ENCODE measurements at regions not wholly inside any gene's neighbourhood (a gene's known extent, or its start where the extent isn't known, plus 50 kb on each side); places are given as distances from the start of the nearest gene placed in this dataset.
"Not testable (repeated sequence)": the region's sequence is repeated elsewhere in the genome, so short reads cannot be mapped to it uniquely, and the experiment has no call there.

DNA sequence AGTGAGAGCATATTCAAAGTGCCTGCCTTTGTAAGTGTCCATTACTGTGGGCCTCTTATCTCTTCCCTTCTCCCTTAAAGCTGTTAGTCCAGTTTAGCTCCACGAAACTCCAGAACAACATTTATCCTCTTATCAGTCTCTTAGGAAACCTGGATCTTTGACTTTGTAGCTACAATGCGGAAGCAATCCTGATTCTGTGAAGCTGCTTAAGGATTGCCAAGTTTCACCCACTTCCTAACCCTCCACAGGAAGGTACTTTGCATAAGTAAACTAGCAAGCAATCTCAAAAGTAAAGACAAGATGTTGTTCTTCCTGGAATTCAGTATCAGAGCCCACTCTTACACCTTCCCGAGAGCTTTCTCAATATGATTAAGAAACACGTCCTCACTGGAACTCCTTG is 164.9 kb upstream of the USP25 start:
- in situ Hi-C loops (cut with MboI; ENCODE audit: low sequenced_read_pairs), result no loop called here

DNA sequence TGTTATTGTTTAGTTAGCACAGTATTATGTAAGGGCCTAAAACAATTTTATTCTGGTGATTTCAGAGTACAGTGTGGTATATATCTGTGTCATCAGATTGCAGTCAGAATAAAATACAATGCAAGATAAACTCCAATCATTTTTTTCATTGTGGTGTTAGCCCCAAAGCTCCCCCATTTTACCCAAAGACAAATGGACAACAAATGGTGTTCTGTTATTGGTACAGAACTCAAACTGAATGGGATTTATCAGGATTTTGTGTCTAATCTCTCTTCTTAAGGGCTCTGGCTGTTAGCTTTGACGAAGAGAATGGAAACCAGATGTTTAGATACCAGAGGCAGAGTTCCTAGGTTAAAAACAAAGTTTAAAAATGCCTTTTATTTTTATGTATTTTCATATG is 163.1 kb upstream of the USP25 start:
- in situ Hi-C loops (cut with MboI; ENCODE audit: low sequenced_read_pairs), result no loop called here

DNA sequence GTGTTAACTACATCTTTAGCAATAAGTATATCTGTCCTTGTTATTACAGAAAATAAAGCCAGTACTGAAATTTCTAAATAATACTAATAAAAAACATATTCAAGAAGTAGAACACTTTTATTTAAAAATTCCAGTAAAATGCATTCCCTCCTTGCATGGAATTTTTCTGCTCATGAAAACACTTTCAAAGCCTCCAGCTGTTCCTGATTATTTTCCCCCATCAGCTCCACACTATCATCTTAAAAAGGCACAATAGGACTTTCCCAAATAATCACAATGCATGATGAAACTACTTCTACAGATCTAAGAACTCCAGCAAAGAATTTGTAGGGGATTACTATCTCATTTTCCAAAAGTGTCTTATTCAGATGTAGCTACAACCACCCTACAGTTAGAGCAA is 162.6 kb upstream of the USP25 start:
- in situ Hi-C loops (cut with MboI; ENCODE audit: low sequenced_read_pairs), result no loop called here

DNA sequence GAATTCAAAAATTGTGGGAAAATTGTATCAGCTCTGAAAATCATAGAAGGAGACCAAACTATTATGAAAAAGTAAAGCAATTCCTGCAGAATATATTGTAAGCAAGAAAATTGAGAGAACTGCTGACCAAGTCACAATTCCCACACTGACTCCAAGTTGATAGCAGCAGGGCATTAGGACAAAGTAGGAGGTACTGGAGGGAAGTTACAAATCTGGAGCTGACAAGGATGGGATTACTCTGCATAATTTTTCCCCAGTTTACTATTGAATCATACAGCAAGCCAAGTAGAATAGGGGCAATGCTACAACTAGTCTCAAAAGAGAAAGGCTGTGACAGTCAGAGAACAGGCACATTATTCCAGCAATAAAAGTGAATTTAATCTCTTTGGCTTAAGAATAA is 161.3 kb upstream of the USP25 start:
- in situ Hi-C loops (cut with MboI; ENCODE audit: low sequenced_read_pairs), result no loop called here

DNA sequence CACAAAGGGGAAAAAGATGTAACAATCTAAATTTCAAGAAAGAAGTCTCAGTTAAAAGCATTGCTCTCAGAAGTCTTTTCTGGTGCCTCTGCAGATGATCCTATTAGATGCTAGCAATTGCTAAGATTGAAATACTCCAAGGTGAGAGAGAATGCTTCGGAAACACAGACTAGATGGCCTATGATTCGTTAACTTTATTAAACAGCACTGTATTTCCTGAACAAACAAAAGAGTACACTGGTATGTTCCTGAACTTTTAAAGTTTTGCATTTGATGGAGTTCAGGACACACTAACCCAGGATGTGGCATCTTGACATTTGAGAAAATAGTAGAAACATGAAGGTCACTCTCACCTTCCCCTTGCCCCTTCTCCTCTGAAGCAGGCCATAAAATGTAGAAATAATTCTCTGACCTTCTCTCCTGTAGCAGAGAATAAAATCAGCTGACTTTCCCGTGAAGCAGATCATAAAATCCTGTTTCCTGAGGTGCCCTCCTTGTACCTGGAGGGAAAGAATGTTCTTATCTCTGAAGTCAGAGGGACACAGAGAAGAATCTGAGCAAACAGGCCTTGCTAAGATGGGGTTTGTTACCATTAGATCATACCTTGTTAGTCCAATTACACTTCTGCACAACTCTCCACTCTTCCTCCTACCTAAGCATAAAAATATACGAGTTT is 142.9 kb upstream of the USP25 start:
- in situ Hi-C loops (cut with MboI; ENCODE audit: low sequenced_read_pairs), result no loop called here

DNA sequence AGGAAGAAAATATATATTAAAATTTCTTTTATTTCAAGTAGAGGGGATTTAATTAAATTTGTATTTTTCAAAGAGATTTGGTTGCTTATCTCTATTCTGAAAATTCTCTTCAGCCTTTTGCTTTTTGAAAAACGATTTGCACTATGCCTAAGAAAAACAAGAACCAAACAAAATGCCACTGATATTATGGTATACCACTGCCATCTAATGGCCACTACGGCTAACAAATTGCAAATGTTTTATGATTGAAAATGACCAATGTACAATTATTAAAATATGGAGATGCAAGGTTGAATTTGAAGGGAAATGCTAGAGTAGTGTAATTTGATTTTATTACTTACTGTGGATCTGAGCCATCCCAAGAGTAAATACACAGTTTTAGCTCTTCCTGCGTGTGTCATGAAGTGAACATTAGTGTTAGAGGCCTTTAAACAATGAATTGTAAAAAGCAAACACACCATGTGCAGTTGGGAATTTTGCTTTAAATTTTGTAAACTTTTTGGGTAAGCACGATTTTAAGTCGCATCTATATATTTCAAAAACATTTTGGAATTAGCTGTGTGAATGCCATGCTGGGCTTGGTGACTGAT is 137.4 kb upstream of the USP25 start:
- in situ Hi-C loops (cut with MboI; ENCODE audit: low sequenced_read_pairs), result no loop called here

DNA sequence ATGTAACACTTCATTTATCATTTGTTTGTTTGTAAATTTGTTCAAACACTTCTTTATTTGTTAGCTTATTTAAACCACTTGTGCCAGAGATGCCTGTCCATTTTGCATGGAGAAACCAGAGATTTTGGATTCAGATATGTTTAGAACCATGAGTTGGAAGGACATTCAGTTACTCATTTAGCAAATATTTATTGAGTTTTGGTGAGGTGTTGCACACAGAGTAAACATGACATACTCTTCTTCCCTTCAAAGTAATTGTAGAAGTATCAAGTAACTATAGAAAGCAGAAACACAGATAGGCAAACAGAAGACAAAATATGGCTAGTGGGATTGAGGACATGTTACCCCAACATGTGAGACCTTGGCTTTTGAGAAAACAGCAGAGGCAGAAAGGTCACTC is 136.8 kb upstream of the USP25 start:
- in situ Hi-C loops (cut with MboI; ENCODE audit: low sequenced_read_pairs), result no loop called here

DNA sequence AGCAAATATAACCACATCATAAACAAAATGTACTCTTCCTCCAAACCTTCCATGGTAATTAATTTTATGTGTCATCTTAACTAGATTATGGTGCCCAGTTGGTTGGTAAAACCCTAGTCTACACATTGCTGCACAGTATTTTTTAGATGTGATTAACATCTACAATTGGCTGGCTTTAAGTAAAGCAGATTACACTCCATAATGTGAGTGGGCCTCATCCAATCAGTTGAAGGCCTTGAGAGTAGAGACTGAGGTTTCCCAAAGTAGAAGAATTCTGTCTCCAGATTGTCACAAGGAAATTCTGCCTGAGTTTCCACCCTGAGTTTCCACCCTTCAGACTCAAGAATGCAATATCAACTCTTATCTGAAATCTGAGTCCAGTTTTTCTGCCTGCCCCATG is 128.4 kb upstream of the USP25 start:
- in situ Hi-C loops (cut with MboI; ENCODE audit: low sequenced_read_pairs), result no loop called here

DNA sequence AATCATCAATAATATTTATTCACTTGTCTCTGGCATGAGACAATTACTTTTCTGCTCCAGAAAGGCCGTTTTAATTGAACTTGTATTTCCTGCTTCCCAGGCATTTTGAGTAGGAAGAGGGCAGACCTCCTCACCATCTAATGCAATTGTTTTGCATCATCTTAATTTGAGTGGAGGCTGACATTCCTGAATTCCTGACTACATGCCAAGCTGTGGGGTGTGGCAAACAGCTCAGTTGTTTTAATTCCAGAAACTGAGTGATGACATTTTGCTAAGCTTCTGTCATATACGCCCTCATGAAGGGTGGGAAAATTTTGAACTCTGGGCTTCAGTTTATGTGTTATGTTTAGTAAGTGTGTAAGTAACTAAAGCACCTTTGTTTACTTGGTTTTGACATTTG is 125.4 kb upstream of the USP25 start:
- in situ Hi-C loops (cut with MboI; ENCODE audit: low sequenced_read_pairs), result no loop called here

DNA sequence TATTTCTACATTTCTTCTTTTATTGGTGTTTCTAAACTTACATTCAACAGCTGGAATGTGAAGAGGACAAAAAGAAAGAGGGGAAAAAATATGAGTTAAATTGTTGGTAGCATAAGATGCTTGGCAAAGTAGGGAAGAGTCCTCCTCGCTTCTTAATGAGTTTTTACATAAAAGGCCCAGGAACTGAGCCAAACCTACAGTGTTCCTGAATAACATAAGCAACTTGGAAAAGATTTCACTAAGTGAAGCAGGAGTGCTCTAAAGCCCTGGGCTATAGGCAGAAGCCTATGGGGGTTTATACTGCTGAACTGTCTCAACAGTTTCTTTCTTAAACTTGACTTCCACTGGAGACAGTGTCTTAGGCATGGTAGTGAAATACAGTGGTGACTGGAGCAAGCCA is 115.0 kb upstream of the USP25 start:
- in situ Hi-C loops (cut with MboI; ENCODE audit: low sequenced_read_pairs), result no loop called here

DNA sequence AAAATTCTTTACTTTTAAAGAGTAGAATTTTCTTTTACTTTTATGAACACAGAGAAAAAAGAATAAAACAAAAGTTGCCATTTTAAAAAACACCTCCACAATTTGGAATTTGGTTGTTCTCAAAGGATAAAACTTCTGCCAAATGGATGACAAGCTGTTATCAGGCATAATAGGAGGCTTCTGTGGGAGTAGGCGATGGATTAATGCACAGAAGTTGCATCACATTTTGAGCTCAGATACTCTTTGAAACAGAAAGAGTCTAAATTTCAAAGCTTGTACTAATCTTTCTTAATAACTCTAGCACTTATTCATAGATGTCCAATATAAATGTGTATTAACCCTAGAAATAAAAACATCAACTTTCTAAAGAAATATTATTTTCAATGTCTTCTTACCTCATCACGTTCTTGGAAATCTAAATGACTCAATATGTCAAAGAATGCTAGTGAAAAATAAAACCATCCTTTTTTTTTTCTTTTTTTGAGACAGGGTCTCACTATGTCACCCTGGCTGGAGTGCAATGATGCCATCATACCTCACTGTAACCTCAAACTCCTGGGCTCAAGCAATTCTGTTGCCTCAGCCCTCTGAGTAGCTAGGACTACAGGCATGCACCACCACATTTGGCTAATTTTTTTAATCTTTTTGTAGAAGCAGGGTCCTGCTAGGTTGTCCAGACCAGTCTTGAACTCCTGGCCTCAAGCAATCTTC is 112.8 kb upstream of the USP25 start:
- in situ Hi-C loops (cut with MboI; ENCODE audit: low sequenced_read_pairs), result no loop called here

DNA sequence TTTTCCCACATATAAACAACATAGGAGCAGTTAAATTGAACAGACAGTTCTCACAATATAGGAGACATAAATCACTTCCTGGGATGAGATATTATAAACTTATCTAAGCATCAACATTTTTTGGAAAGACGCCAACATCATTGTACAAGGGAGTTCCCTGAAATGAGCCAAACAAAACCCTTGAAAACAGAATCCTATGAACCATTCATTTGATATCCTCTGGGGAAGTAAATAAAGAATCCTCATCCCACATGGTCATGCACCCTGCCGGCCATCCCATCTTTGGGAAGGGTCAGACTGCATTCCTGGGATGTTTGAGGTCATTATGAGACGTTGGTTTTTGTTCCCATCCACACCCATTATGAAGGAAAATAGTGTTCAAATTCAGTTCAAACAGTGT is 111.8 kb upstream of the USP25 start:
- in situ Hi-C loops (cut with MboI; ENCODE audit: low sequenced_read_pairs), result no loop called here

DNA sequence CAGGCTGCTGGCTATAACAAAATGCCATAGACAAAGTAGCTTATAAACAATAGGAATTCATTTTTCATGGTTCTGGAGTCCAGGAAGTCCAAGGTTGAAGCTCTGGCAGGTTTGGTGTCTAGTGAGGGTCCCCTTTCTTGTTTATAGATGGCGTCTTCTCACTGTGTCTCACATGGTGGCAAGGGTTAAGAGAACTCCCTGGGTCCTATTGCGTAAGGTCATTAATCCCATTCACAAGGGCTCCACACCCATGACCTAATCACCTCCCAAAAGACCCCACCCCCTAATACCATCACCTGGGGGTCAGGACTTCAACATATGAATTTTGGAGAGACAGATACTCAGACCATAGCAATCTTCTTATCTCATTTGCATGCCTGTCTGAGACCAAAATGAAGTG is 108.9 kb upstream of the USP25 start:
- in situ Hi-C loops (cut with MboI; ENCODE audit: low sequenced_read_pairs), result no loop called here

DNA sequence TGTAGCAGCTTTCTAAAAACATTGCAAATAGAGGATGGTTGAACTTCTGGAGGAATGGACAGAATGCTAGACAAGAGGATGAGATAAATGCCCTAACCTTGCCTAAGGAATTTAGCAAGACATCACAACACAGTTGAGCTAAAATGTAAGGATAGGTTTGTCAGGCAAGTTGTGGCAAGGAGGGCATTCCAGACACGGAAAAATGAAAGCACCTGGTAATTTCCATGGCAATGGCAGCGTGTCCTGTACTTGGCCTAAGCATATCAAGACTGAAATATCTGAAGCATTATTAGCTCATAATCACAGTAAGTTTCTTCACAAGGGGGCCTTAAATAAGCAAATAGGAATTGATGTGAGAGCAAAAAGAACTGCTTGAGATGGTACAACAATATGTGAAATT is 105.1 kb upstream of the USP25 start:
- in situ Hi-C loops (cut with MboI; ENCODE audit: low sequenced_read_pairs), result no loop called here

DNA sequence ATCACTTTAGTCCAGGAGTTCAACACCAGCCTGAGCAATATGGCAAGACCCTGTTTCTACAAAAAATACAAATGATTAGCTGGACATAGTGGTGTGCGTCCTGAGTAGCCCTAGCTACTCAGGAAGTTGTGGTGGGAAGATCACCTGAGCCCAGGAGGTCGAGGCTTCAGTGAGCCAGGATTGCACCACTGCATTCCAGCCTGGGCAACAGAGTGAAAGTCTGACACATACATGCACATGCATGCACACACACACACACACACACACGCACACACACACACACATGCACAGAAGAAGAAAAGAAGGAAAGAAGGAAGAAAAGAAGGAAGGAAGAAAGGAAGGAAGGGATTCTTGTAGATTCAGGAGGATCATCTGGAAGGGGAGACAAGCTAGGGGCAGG is 104.4 kb upstream of the USP25 start:
- in situ Hi-C loops (cut with MboI; ENCODE audit: low sequenced_read_pairs), result no loop called here

DNA sequence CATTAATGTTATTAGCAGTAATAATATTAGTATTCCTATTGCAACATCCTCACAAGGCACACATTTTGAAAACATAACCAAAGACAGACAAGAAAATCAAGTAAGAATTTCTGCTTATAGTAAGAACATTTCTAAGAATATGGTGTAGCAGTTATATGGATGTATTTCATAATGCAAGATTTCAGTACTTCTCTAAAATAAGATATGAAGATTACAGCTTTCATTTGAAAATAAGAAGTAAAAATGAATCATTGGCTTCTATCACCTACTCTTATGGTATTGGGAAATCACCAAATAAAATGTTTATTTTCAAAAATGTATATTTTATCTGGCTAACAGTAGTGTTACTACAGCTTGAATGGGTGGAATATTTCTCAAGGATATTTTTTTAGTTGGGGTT is 103.8 kb upstream of the USP25 start:
- in situ Hi-C loops (cut with MboI; ENCODE audit: low sequenced_read_pairs), result no loop called here

DNA sequence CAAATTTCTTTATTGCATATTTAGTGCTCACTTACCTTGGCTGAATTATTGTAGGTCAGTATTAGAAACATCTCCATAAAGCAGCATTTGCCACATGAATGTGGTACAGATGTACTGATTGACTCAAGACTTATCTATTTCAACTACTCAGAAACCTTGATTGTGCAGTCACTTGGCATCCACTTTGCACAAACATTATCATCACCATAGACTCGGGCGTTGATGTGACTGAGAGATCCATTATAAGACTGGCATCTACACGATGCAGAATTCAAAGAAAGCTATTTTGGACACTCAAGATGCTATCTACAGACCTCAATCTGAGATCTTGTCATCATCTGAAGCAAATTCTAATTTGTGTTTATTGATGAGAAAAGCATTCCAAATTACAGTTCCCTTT is 102.8 kb upstream of the USP25 start:
- in situ Hi-C loops (cut with MboI; ENCODE audit: low sequenced_read_pairs), result no loop called here

DNA sequence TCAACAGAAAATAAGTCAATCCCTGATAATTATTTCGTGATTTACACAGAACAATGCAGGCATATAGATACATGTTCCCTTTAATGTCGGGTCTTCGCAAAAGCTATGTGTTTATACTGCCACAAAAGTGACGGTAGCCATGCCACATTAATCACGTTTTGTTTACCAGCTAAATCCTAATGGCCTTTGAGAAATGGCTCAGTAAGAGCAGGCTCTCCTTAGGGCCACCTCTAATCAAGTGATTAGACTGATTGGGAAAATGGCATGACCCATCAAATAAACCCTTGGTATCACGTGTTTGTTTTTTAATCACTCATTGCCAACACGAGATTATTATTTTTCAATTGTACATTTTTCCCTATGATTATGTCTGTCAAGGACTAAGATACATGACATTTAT is 102.0 kb upstream of the USP25 start:
- in situ Hi-C loops (cut with MboI; ENCODE audit: low sequenced_read_pairs), result no loop called here

DNA sequence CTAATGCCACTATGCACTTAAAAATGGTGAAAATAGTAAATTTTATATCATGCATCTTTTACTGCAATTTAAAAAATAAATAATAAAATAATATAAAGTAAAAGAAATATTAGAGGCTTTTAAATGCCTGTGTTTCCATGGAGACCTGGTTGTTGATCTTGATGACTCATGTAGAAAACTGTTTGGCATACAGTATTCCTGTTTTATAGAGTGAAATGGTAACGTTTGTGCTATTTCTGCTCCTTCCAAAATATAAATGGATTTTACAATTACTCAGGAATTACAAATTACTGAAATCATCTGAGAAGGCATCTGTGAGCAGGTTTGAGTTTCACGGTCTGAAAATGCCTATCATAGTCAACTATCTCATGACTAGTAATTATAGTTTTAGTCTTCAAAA is 98.4 kb upstream of the USP25 start:
- in situ Hi-C loops (cut with MboI; ENCODE audit: low sequenced_read_pairs), result no loop called here

DNA sequence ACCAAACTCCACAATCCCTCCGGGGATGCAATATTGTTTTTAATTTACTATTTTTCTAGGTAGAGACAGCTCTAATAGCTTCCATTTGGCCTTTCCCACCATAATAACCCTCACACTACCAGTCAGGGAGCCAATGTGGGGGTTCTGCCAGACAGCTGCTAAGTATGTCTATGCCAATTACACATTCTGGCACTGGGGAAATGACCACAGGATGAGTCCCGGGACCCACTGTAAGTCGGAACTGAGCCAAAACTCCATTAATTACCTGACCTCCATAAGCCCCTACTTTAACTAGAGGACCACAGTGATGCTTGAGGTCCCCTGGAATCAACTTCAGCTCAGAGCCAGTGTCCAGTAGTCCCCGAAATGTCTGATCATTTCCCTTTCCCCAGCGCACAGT is 95.2 kb upstream of the USP25 start:
- in situ Hi-C loops (cut with MboI; ENCODE audit: low sequenced_read_pairs), result not testable (repeated sequence)

DNA sequence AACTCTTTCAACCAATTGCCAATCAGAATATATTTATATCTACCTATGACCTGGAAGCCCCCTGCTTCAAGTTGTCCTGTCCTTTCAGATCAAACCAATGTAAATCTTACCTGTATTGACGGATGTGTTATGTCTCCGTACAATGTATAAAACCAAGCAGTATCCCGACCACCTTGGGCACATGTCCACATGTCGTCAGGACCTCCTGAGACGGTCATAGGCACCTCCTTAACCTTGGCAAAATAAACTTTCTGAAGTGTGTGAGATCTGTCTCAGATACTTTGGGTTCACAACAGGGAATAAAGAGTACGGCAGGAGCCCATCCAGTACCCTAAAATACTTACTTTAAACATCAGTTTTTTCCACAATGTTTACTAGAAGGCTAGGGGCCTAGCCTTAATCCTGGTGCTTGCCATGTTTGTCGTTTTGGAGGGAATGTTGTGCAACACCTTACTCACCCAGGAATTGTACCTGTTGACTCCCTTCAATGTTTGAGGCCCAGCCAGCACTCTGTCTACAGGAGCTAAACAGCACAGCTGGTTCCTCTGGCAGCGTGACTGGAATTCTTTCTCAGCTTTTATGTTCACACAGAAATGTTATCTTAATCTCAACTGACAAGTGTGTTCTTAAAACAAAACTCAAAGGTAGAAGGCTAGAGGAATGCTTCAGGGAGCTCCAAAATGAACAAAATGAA is 90.8 kb upstream of the USP25 start:
- in situ Hi-C loops (cut with MboI; ENCODE audit: low sequenced_read_pairs), result no loop called here

DNA sequence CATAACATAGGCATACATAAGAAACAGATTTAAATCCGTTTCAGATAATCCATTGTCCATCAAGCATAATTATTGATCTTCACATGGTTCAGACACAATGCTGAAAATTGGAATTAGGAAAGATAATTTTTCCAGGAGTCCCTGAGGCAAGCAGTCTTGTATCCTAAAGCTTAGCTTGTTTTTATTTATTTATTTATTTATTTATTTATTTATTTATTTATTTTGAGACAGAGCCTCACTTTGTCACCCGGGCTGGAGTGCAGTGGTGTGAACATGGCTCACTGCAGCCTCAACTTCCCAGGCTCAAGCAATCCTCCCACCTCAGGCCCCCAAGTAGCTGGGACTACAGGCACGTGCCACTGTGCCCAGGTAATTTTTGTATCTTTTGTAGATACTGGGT is 89.7 kb upstream of the USP25 start:
- in situ Hi-C loops (cut with MboI; ENCODE audit: low sequenced_read_pairs), result not testable (repeated sequence)

All from HL-60/S4 treated with retinoic acid at 250 ng/mL for 4 days and 3 days (cell line).